Liver (tissue), 8 donors: ENCODE measurements at regions not wholly inside any gene's neighbourhood (a gene's known extent, or its start where the extent isn't known, plus 50 kb on each side); places are given as distances from the start of the nearest gene placed in this dataset.

ENCODE experiments used
- DNase-seq: peaks from one replicate; pipeline ENCODE4 v3.0.0-alpha.2; 2017; ENCODE audit warnings: low spot score
- H3K27ac ChIP-seq, 2 donors: one replicate each; pipeline ENCODE4 v1.7.0; 2013; ENCODE audit warnings: inconsistent platforms in 2 of 2, low read length in 2 of 2, control low read depth in 1 of 2, low read depth in 1 of 2, mild to moderate bottlenecking in 1 of 2
- H3K27me3 ChIP-seq, 4 donors: one replicate each; pipeline versions ENCODE4 v1.6.1 to v1.7.0; 2013; ENCODE audit warnings: low read length in 3 of 4, inconsistent platforms in 1 of 4, mild to moderate bottlenecking in 1 of 4, moderate library complexity in 1 of 4; ENCODE audit not compliant: control insufficient read depth in 4 of 4, insufficient read depth in 4 of 4
- H3K36me3 ChIP-seq, 4 donors: one replicate each; pipeline versions ENCODE4 v1.6.1 to v1.7.0; 2013; ENCODE audit warnings: low read length in 3 of 4, mild to moderate bottlenecking in 3 of 4, low read depth in 1 of 4, moderate library complexity in 1 of 4; ENCODE audit not compliant: control insufficient read depth in 4 of 4, insufficient read depth in 3 of 4
- H3K4me1 ChIP-seq, 4 donors: one replicate each; pipeline versions ENCODE4 v1.6.1 to v1.7.0; 2013; ENCODE audit warnings: low read length in 3 of 4, mild to moderate bottlenecking in 3 of 4, moderate library complexity in 1 of 4; ENCODE audit not compliant: control insufficient read depth in 4 of 4, insufficient read depth in 4 of 4
- H3K4me3 ChIP-seq, 3 donors: one replicate each; pipeline versions ENCODE4 v1.6.1 to v1.7.0; 2013; ENCODE audit warnings: low read length in 3 of 3, control low read depth in 1 of 3, low read depth in 1 of 3, mild to moderate bottlenecking in 1 of 3
- H3K9ac ChIP-seq, 2 donors: one replicate each; pipeline ENCODE4 v1.7.0; 2013; ENCODE audit warnings: low read length in 2 of 2, mild to moderate bottlenecking in 2 of 2, moderate library complexity in 2 of 2, control low read depth in 1 of 2, low read depth in 1 of 2
- H3K9me3 ChIP-seq, 4 donors: one replicate each; pipeline versions ENCODE4 v1.6.1 to v1.7.0; 2013; ENCODE audit warnings: low read length in 3 of 4; ENCODE audit not compliant: control insufficient read depth in 4 of 4
- CTCF ChIP-seq: fragments of 150-350 bp; IDR thresholded peaks from 2 replicates; pipeline ENCODE4 v1.5.1; 2017; ENCODE audit warnings: improper control_type of control experiment, low read depth, low read length; ENCODE audit not compliant: missing input control
- EGR1 ChIP-seq, 2 donors: IDR thresholded peaks; 2 replicates each; pipeline ENCODE4 v1.6.1; 2016 to 2018; ENCODE audit warnings: antibody characterized with exemption in 2 of 2, low read depth in 2 of 2
- FOXA2 ChIP-seq: IDR thresholded peaks from 2 replicates; pipeline ENCODE4 v1.6.1; 2016; ENCODE audit warnings: antibody characterized with exemption
- GABPA ChIP-seq, 2 donors: IDR thresholded peaks in 1 of 2; conservative IDR thresholded peaks in 1 of 2; 2 replicates each; pipeline ENCODE4 v1.6.1; 2016; ENCODE audit warnings: antibody characterized with exemption in 2 of 2, mild to moderate bottlenecking in 1 of 2, moderate library complexity in 1 of 2
- HNF4A ChIP-seq, 2 donors: conservative IDR thresholded peaks; 2 replicates each; pipeline ENCODE4 v1.6.1; 2016; ENCODE audit warnings: antibody characterized with exemption in 2 of 2, mild to moderate bottlenecking in 2 of 2
- HNF4G ChIP-seq: IDR thresholded peaks from 2 replicates; pipeline ENCODE4 v1.6.1; 2016; ENCODE audit warnings: antibody characterized with exemption
- MAX ChIP-seq: IDR thresholded peaks from 2 replicates; pipeline ENCODE4 v1.6.1; 2016; ENCODE audit warnings: antibody characterized with exemption
- RAD21 ChIP-seq, 2 donors: IDR thresholded peaks; 2 replicates each; pipeline ENCODE4 v1.6.1; 2016; ENCODE audit warnings: antibody characterized with exemption in 2 of 2, mild to moderate bottlenecking in 2 of 2
- TAF1 ChIP-seq: conservative IDR thresholded peaks from 2 replicates; pipeline ENCODE4 v1.6.1; 2016; ENCODE audit warnings: antibody characterized with exemption, mild to moderate bottlenecking
- WGBS: extraction: QIAGEN DNeasy Blood & Tissue Kit; methylation state at CpG from one replicate; pipeline ENCODE4 v1.1.7; 2013; 5-methylcytosine and 5-hydroxymethylcytosine counted together
- TF ChIP-seq, protein P1 (sequence below): IDR thresholded peaks from 2 replicates; pipeline ENCODE4 v1.6.1; 2016; ENCODE audit warnings: antibody characterized with exemption, mild to moderate bottlenecking
- donor health status: healthy.
- donor health status: healthy.
- donor health status: healthy.
- donor health status: healthy.
- donor health status: healthy.

DNA sequence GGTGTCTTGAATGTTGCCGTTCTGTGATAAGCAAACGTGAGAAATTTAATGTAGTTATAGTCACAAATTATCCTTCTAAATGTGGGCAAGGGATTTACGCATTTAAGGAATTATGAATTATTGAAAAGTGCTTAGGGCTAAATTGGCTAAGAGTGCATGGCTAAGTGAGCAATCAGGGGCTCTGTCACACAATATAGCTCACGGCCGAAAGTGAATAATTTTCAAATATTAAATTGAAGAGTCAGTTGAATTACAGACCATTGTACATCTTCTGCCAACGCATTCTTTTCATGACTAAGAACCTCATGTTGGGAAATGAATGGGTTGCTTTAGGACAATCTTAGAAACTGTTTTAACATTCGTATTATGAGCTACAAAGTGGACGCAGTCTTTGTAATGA, 1832.9 kb upstream of the LRRTM1 start (continued):
- TF ChIP-seq GABPA (IDR thresholded peaks at IDR 0.05 in 1 of 2, conservative IDR thresholded peaks at IDR 0.05 in 1 of 2) (no peak), TAF1 (no peak), FOXA2 (no peak), CTCF (no peak), HNF4A (conservative IDR thresholded peaks at IDR 0.05) (no peak), RAD21 (IDR thresholded peaks at IDR 0.05) (no peak)

- Histone ChIP-seq H3K4me1 (no peaks in the 10 kb centered on the region), H3K9me3 (no peaks in the 10 kb centered on the region)
These were observed 1823.5 kb upstream of the LRRTM1 start for GRCh38 chr2:82128051-82128450.

GRCh38 chr2:82124629-82125028, 1820.1 kb upstream of the LRRTM1 start:
- 71% methylated on average over 3 of the region's 3 CpGs for WGBS

More at GRCh38 chr2:82128051-82128450, 1823.5 kb upstream of the LRRTM1 start:
- Histone ChIP-seq H3K9ac (no peak overlapping the region), H3K36me3 (no peaks in the 10 kb centered on the region), H3K27ac (no peak overlapping the region), H3K4me3 (no peak overlapping the region), H3K27me3 (peaks cover 0 to 3% (median 0%) of the 10 kb centered on the region in 4 donors)
- TF ChIP-seq HNF4G: no peak
- TF ChIP-seq EGR1 (IDR thresholded peaks at IDR 0.05; ENCODE audit: low read depth in 2 of 2): no peak
- no peak for DNase-seq
- 57% methylated on average over 3 of the region's 3 CpGs for WGBS

More at GRCh38 chr2:82124629-82125028, 1820.1 kb upstream of the LRRTM1 start:
- Histone ChIP-seq H3K9me3 (no peaks in the 10 kb centered on the region), H3K27ac (no peak overlapping the region), H3K9ac (no peak overlapping the region), H3K27me3 (peaks cover 0 to 3% (median 0%) of the 10 kb centered on the region in 4 donors), H3K4me1 (no peaks in the 10 kb centered on the region), H3K36me3 (no peaks in the 10 kb centered on the region), H3K4me3 (no peak overlapping the region)
- TF ChIP-seq MAX: no peak
- TF ChIP-seq, protein P1, sequence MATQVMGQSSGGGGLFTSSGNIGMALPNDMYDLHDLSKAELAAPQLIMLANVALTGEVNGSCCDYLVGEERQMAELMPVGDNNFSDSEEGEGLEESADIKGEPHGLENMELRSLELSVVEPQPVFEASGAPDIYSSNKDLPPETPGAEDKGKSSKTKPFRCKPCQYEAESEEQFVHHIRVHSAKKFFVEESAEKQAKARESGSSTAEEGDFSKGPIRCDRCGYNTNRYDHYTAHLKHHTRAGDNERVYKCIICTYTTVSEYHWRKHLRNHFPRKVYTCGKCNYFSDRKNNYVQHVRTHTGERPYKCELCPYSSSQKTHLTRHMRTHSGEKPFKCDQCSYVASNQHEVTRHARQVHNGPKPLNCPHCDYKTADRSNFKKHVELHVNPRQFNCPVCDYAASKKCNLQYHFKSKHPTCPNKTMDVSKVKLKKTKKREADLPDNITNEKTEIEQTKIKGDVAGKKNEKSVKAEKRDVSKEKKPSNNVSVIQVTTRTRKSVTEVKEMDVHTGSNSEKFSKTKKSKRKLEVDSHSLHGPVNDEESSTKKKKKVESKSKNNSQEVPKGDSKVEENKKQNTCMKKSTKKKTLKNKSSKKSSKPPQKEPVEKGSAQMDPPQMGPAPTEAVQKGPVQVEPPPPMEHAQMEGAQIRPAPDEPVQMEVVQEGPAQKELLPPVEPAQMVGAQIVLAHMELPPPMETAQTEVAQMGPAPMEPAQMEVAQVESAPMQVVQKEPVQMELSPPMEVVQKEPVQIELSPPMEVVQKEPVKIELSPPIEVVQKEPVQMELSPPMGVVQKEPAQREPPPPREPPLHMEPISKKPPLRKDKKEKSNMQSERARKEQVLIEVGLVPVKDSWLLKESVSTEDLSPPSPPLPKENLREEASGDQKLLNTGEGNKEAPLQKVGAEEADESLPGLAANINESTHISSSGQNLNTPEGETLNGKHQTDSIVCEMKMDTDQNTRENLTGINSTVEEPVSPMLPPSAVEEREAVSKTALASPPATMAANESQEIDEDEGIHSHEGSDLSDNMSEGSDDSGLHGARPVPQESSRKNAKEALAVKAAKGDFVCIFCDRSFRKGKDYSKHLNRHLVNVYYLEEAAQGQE: no peak
- no peak for DNase-seq
